Fibroblast of the aortic adventitia (primary cell): ENCODE measurements at regions not wholly inside any gene's neighbourhood (a gene's known extent, or its start where the extent isn't known, plus 50 kb on each side); places are given as distances from the start of the nearest gene placed in this dataset.
"Not testable (repeated sequence)": the region's sequence is repeated elsewhere in the genome, so short reads cannot be mapped to it uniquely, and the experiment has no call there.

Source experiments
- DNase-seq: peaks from one replicate; pipeline ENCODE4 v3.0.0-alpha.2; 2010; ENCODE audit warnings: low read depth
- H3K4me3 ChIP-seq: 2 replicates; pipeline ENCODE4 v1.5.1; 2011; ENCODE audit warnings: low read depth, mild to moderate bottlenecking, control low read depth, low read length, moderate library complexity
- TF ChIP-seq, protein P1 (sequence below): IDR thresholded peaks from 2 replicates; pipeline ENCODE4 v1.5.1; 2011; ENCODE audit warnings: mild to moderate bottlenecking, low read length, control low read depth, inconsistent platforms; ENCODE audit not compliant: insufficient read depth

GRCh38 chr7:149991652-149992302 is 118.0 kb downstream of the ATP6V0E2 start:
- not testable (repeated sequence) for H3K4me3 ChIP-seq, DNase-seq

GRCh38 chr7:149992366-149992765 is 118.6 kb downstream of the ATP6V0E2 start:
- H3K4me3 ChIP-seq, DNase-seq: not testable (repeated sequence)

GRCh38 chr7:149995369-149996026 is 121.7 kb downstream of the ATP6V0E2 start:
- not testable (repeated sequence) for DNase-seq, H3K4me3 ChIP-seq

DNA sequence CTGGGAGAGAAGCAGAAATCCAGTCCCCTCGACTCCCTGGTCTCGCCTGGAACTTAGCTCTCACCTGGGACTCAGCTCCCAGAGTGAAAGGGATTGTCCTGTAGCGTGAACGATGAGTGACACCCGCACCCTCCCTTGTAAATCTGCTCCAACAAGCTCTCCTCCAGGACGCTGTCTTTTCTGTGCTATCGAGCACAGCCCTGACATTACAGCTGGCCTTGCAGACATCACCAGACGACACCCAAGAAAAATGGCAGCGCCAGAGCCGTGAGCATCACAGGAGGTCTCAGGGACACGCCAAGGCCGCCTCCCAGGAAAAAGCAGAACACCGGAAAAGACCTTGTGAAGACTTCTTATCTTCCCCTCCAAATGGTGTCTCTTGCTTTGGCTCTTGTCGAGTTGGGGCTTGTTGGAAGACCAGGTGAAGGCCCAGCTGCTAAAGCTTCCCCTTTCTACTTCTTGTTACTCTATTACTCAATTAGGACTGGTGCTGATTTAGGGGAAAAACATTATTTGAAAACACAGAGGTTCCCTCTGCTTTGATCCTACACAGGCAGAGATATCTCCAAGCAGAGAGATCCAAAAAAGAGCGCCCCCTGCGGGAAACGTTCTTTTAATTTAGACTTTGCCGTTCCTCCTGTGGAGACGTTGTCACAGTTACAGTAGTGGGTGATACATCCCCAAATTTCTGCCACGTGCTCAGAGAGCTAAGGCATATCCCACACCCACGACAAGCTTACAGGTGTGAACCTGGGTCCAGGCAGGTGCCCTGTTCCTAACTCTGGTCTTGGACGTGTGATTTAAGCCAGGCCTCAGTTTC is 127.2 kb downstream of the ATP6V0E2 start:
- DNase-seq, H3K4me3 ChIP-seq: not testable (repeated sequence)

DNA sequence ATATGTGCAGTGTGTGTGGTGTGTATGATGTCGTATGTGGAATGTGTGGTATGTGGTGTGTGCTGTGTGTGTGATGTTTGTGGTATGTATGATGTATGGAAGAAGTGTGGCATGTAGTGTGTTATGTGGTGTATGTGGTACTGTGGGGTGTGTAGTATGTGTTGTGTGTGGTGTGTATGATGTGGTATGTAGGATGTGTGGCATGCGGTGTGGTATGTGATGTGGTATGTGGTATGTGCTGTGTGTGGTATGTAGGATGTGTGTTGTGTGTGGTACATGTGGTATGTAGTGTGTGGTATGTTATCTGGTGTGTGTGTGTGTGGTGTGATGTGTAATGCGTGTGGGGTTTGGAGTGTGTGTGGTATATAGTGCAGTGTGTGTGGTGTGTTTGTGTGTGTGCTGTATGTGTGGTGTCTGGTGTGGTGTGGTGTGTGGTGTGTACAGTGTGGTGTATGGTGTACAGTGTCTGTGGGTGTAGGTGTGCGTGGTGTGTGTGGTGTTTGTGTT is 129.6 kb downstream of the ATP6V0E2 start:
- TF ChIP-seq, protein P1, sequence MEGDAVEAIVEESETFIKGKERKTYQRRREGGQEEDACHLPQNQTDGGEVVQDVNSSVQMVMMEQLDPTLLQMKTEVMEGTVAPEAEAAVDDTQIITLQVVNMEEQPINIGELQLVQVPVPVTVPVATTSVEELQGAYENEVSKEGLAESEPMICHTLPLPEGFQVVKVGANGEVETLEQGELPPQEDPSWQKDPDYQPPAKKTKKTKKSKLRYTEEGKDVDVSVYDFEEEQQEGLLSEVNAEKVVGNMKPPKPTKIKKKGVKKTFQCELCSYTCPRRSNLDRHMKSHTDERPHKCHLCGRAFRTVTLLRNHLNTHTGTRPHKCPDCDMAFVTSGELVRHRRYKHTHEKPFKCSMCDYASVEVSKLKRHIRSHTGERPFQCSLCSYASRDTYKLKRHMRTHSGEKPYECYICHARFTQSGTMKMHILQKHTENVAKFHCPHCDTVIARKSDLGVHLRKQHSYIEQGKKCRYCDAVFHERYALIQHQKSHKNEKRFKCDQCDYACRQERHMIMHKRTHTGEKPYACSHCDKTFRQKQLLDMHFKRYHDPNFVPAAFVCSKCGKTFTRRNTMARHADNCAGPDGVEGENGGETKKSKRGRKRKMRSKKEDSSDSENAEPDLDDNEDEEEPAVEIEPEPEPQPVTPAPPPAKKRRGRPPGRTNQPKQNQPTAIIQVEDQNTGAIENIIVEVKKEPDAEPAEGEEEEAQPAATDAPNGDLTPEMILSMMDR = no peak
- H3K4me3 ChIP-seq = no peak overlapping the region
- DNase-seq = peak; percentile 0

DNA sequence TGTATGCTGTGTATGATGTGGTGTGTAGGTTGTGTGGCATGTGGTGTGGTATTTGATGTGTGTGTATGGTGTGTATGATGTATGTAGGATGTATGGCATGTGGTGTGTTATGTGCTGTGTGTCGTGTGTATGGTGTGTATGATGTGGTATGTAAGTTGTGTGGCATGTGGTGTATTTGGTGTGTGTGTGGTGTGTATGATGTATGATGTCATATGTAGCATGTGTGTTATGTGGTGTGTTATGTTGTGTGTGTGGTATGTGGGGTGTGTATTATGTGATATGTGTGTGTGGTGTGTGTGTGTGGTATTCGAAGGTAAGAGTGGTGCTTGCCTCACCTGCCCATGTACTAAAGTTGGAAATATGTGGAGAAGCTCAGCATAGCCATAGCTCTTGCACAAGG is 130.2 kb downstream of the ATP6V0E2 start:
- DNase-seq, H3K4me3 ChIP-seq: not testable (repeated sequence)

- H3K4me3 ChIP-seq, DNase-seq: not testable (repeated sequence)
Observed at GRCh38 chr7:150004843-150005242, 131.1 kb downstream of the ATP6V0E2 start.

DNA sequence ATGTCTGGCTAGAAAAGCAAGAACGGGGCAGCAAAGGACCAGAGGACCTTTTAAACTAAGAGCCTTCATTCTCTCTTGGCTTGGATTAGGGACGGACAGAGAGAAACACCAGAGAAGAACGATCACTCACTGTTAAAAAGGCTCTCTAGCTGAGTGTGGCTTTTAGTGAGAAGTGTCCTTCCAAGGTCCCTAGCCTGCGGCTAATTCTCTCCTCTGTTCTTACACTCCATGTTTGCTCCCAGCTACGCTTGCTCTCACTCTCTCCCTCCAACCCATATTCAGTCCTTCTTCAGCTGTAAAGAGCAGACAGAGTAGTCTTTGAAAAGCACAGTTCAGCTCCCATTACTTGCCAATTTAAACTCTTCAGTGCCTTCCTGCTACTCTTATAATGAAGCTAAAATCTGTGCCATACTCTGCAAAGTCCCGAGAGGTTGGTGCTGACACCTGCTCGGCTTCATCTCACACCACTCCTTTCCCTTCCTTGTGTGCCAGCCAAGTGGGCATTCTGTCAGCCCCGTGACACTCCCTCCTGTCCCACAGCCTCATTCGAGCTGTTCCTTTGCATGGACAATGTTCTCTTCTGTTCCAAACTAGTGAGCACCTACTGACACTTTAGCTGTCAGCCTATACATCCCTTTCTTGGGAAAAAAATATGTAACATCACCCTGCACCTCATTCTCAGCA is 136.0 kb downstream of the ATP6V0E2 start:
- DNase-seq, H3K4me3 ChIP-seq: not testable (repeated sequence)

DNA sequence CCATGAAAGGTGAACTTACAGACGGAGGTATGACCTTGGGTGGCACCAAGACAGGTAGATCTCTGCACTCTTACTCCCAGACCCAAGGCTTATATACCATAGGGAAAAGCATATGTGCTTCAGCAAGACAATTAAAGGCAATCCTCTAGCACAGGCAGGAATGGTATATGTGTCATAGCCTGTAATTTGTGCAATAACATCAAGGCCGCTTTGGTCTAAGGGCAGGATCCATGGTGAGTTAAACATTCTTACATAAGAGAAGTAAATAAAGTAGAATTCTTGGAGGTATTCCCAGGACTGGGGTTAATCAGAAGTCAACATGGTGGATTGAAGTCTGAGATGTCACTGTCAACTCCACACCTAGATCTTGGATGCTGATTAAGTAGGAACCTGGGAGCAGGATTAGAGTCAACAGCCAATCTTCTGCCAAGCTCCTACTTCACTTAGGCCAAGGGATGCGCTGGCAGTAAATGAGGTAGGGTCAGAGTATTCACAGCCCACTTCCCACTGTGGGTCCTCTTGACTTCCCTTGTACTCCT is 143.0 kb downstream of the ATP6V0E2 start:
- not testable (repeated sequence) for DNase-seq, H3K4me3 ChIP-seq

DNA sequence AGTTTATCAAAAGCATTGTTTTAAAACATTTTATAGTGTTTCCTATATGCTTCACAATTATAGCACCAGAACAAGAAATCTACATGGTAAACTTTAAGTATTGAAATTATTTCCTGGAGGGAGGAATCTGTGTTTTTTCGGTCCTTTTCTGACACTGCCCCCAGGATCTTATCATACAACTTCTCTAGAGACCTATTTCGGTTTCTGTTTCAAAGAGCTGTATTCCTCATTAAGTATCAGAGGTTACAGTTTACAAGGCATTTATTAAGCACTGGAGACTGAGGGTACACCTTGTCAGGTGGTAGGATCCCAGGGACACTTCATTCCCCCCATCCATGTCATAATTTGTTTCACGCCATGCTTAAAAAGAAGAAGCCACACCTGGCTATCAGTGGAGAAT is 146.4 kb downstream of the ATP6V0E2 start:
- H3K4me3 ChIP-seq, DNase-seq: not testable (repeated sequence)

DNA sequence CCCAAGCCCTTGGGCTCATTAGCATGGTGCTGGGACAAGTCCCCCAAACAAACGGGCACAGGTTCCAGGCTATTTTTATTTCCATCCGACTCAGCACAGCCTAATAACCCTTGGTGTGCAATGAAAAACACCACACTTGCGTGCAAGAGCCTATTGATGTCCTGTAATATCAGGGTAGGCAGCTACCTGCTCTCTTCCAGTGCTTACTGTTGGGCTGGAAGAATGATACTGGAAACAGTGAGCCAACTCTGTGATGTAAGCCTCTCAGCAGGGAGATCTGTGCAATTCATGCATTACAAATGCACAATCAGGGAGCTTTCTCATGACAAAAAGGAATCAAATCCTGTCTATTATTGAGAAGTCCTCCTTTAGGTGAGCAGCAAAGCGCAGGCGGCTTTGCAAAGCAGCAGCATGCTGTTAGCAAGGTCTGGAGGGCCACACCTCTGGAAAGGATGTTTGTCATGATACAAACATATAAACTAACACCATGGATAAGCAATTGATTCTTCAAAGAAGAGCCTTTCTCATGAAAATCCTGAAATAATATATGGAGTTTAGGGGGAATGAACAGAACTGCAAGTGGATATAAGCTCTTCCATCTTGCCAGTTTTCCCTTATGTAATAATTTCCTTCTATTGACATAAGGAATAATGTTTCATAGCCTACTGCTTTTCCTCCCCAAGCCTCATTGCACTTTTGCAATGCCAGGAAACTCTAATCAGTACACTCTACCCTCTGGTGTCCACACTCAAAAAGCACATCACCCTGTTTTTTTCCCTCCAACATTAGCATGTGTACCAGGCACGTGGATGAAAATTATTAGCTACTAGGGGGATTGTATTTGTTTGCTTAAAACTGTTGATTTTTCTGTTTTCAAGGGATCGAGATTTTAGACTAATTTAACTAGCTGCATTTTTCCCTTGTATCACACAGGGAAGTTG is 151.1 kb downstream of the ATP6V0E2 start:
- H3K4me3 ChIP-seq, DNase-seq: not testable (repeated sequence)

- not testable (repeated sequence) for H3K4me3 ChIP-seq
Observed at GRCh38 chr7:150025802-150026201, 152.0 kb downstream of the ATP6V0E2 start.

DNA sequence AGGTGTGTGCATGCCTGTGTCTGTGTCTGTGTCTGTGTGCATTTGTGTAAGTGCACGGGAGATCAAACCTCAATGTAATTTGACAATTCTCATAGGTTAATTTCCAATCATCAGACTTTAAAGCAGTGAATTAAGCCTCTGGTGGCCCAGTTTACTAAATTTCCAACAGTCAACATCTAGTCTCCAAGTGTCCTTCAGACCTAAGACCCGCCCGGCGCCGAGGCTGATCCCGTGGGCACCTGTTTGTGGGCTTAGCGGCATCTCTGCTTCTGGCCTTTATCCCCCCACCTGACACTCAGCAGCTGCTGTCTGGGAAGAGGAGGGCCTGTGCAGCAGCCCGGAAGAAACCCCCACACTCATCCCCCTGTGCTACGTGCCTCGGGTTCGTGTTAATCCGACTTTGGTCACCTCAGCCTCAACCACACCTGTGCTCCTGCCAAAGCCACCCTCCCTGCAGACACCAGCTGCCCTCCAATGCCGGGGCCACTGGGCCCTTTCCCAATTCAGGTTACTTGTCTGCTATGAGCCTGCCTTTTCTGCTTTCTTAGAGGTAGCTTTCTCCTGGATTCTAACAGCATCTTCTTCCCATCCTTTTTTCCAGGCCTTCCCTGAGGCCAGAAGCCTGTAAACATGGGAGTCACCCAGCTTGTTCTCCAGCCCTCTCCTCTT is 154.7 kb downstream of the ATP6V0E2 start:
- H3K4me3 ChIP-seq, DNase-seq: not testable (repeated sequence)

More at GRCh38 chr7:150025802-150026201, 152.0 kb downstream of the ATP6V0E2 start:
- not testable (repeated sequence) for DNase-seq

DNA sequence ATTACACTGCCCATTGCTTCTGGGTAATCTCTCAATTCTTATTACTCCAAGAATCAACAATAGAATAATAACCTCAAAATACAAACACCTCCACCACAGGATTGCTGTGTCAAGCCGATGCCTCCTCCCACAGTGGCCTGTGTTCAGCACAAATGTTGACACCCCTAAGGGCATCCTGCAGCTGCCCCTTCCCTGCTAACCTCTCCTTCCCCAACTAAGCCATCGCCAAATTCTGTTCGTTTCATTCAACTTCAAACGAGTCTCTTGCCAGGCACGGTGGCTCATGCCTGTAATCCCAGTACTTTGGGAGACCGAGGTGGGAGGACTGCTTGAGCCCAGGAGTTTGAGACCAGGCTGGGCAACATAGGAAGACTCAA is 155.2 kb downstream of the ATP6V0E2 start:
- H3K4me3 ChIP-seq, DNase-seq: not testable (repeated sequence)

DNA sequence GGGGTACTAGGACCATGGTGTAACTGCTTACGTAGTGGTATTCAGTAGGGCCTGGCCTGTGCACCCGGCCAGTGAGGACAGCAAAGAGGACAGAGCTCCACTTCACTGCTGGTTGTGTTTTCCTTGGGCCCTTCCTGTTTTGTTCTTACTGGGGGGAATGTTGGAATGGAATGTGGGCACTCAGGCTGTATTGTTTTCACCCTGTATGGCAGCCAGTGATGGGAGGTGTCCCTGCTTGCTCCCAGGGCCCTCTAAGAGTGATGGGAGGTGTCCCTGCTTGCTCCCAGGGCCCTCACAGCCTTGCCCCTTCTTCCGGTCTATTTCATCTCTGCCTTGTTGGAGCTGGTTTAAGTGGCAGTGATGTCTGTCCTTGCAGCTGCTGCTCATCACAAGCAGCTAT is 158.0 kb downstream of the ATP6V0E2 start:
- H3K4me3 ChIP-seq, DNase-seq: not testable (repeated sequence)
